Activated gamma-delta T cell (primary cell): ENCODE measurements at regions not wholly inside any gene's neighbourhood (a gene's known extent, or its start where the extent isn't known, plus 50 kb on each side); places are given as distances from the start of the nearest gene placed in this dataset.
"Not testable (repeated sequence)": the region's sequence is repeated elsewhere in the genome, so short reads cannot be mapped to it uniquely, and the experiment has no call there.

Experiments
- DNase-seq: peaks from one replicate; lab custom pipeline; 2025; lab: John Stamatoyannopoulos, UW

- no peak for DNase-seq
Observed at GRCh38 chr2:175872721-175873120, 129.3 kb downstream of the LNPK start.

- DNase-seq: no peak
Observed at GRCh38 chr2:175872005-175872348, 130.1 kb downstream of the LNPK start.

- DNase-seq: no peak
Observed at GRCh38 chr2:175871331-175872004, 130.6 kb downstream of the LNPK start.

GRCh38 chr2:175865716-175866115, 136.4 kb downstream of the LNPK start:
- no peak for DNase-seq

- DNase-seq: no peak
Observed at GRCh38 chr2:175864137-175864850, 137.8 kb downstream of the LNPK start.

- DNase-seq: no peak
Observed at GRCh38 chr2:175861958-175862357, 140.1 kb downstream of the LNPK start.

- DNase-seq: no peak
Observed at GRCh38 chr2:175855794-175856453, 146.1 kb downstream of the LNPK start.

- DNase-seq: no peak
Observed at GRCh38 chr2:175855236-175855635, 146.8 kb downstream of the LNPK start.

- no peak for DNase-seq
Observed at GRCh38 chr2:175854665-175855064, 147.4 kb downstream of the LNPK start.

- DNase-seq: no peak
Observed at GRCh38 chr2:175854129-175854528, 147.9 kb downstream of the LNPK start.

GRCh38 chr2:175853616-175853890, 148.5 kb downstream of the LNPK start:
- no peak for DNase-seq

GRCh38 chr2:175852879-175853615, 149.0 kb downstream of the LNPK start:
- DNase-seq: no peak

- DNase-seq: no peak
Observed at GRCh38 chr2:175847128-175847527, 154.9 kb downstream of the LNPK start.

GRCh38 chr2:175844169-175844568, 157.9 kb downstream of the LNPK start:
- DNase-seq: no peak

- DNase-seq: no peak
Observed at GRCh38 chr2:175843625-175844024, 158.4 kb downstream of the LNPK start.

- DNase-seq: no peak
Observed at GRCh38 chr2:175842996-175843395, 159.1 kb downstream of the LNPK start.

- not testable (repeated sequence) for DNase-seq
Observed at GRCh38 chr2:175840765-175841164, 161.3 kb downstream of the LNPK start.

GRCh38 chr2:175840256-175840655, 161.8 kb downstream of the LNPK start:
- no peak for DNase-seq

GRCh38 chr2:175838979-175839378, 163.1 kb downstream of the LNPK start:
- no peak for DNase-seq

GRCh38 chr2:175837046-175837445, 165.0 kb downstream of the LNPK start:
- no peak for DNase-seq

- no peak for DNase-seq
Observed at GRCh38 chr2:175836361-175836760, 165.7 kb downstream of the LNPK start.

- no peak for DNase-seq
Observed at GRCh38 chr2:175834477-175834876, 167.6 kb downstream of the LNPK start.

- no peak for DNase-seq
Observed at GRCh38 chr2:175832866-175833265, 169.2 kb downstream of the LNPK start.
